Coronary artery (tissue), 2 donors: ENCODE measurements at regions not wholly inside any gene's neighbourhood (a gene's known extent, or its start where the extent isn't known, plus 50 kb on each side); places are given as distances from the start of the nearest gene placed in this dataset.

Source experiments
- DNase-seq: peaks from one replicate; pipeline ENCODE4 v3.0.0-alpha.2; 2017; ENCODE audit warnings: low spot score
- H3K27ac ChIP-seq, 2 donors: fragments of 200-600 bp; sonication (generic); one replicate each; pipeline ENCODE4 v1.5.1; 2016 to 2019
- H3K4me3 ChIP-seq: fragments of 200-600 bp; sonication (generic); 2 replicates; pipeline ENCODE4 v1.5.1; 2016; ENCODE audit warnings: mild to moderate bottlenecking, moderate library complexity
- TF ChIP-seq, protein P1 (sequence below): fragments of 200-600 bp; sonication (generic); IDR thresholded peaks from one replicate; pipeline ENCODE4 v1.5.1; 2019; ENCODE audit warnings: antibody characterized with exemption

DNA sequence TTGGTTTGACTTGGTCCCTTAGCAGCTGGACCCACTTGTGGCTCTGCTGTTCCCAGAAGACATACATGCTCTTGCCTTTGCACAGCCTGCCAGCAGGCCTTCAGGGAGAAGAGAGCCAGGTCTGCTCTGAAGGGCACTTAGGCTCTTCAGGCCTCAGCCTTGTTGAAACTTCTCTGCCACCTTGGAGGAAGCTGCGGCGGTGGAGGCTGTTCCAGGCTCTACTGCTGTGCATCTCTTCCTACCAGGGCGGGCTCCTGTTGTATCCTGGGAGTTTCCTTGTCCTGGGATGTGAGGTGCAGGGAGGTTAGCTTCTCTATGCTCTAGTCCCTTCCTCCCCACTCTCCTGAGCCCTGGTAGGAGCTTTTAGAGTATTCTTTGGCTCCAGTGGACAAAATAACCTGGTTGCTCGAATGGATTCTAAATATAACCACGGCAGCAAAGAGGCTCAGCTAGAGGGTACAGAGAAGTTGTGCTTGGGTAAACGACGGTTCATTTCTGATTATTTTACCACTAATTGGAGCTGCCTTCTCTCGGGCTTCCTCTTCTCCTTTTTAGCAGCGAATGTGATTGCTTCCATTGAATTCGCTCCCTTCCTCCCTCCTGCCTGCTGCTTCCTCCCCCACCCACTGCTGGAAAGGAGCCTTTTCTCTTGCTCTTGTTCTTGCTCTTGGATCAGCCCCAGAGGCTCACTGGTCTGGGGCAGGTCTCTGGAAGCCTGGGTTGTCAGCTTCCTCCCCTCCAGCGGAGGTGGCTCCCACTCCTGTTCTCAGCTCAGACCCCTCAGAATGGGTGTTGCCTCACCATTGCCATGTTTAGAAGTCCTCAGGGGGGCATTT, 126.6 kb upstream of the CACNA1E start:
- Histone ChIP-seq H3K4me3 (no peak overlapping the region), H3K27ac (no peak overlapping the region)
- DNase-seq = peak; percentile 64
- TF ChIP-seq, protein P1, sequence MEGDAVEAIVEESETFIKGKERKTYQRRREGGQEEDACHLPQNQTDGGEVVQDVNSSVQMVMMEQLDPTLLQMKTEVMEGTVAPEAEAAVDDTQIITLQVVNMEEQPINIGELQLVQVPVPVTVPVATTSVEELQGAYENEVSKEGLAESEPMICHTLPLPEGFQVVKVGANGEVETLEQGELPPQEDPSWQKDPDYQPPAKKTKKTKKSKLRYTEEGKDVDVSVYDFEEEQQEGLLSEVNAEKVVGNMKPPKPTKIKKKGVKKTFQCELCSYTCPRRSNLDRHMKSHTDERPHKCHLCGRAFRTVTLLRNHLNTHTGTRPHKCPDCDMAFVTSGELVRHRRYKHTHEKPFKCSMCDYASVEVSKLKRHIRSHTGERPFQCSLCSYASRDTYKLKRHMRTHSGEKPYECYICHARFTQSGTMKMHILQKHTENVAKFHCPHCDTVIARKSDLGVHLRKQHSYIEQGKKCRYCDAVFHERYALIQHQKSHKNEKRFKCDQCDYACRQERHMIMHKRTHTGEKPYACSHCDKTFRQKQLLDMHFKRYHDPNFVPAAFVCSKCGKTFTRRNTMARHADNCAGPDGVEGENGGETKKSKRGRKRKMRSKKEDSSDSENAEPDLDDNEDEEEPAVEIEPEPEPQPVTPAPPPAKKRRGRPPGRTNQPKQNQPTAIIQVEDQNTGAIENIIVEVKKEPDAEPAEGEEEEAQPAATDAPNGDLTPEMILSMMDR = no peak

GRCh38 chr1:181359012-181359411, 124.3 kb upstream of the CACNA1E start:
- no peak overlapping the region for H3K4me3 ChIP-seq
- DNase-seq = no peak
- H3K27ac ChIP-seq = no peak overlapping the region
- TF ChIP-seq, protein P1 = no peak

- H3K4me3 ChIP-seq = no peak overlapping the region
- TF ChIP-seq, protein P1 = no peak
- no peak for DNase-seq
- no peak overlapping the region for H3K27ac ChIP-seq
These were observed 118.5 kb upstream of the CACNA1E start for GRCh38 chr1:181364801-181365200.

DNA sequence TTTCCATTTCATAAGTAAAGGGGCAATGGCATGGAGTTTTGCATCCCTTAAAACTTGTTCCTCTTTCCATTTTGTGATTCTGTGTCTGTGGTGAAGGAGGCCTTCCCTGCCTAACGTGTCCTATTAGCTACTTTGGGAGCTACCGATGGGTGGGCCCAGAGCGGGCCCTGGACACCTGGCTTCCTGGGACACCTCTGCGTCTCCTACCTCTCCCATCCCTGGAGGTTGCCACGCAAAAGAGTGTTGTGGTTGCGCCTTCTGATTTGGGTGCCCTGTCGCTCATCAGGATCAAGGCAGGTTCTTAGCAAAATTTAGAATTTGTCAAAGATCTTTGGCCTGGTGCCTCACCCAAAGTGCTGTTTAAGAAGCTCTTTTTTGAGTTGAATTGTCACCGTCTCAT, 116.4 kb upstream of the CACNA1E start:
- no peak for DNase-seq
- TF ChIP-seq, protein P1 = no peak

GRCh38 chr1:181369416-181369815, 113.9 kb upstream of the CACNA1E start:
- no peak for DNase-seq
- Histone ChIP-seq H3K4me3 (no peak overlapping the region), H3K27ac (no peak overlapping the region)
- TF ChIP-seq, protein P1 = no peak

More for the DNA sequence above, 116.4 kb upstream of the CACNA1E start:
- Histone ChIP-seq H3K4me3 (no peak overlapping the region), H3K27ac (no peak overlapping the region)

DNA sequence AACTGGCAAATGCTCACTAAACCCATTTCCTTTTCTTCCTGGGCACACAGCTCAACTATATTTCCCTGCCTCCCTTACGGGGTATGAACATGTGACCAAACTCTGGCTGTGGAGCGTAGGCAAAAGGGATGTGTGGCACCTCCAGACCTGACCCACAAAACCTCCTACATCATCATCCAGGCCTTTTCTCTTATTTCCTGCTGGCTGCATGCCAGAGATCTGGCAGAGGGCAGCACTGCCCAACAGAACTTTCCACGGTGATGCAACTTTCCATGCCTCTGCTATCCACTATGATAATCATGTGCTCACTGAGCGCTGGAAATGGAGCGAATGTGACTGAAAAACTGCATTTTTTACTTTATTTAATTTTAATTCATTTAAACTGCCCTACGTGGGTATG, 99.6 kb upstream of the CACNA1E start:
- no peak for DNase-seq
- H3K4me3 ChIP-seq = no peak overlapping the region
- no peak overlapping the region for H3K27ac ChIP-seq
- TF ChIP-seq, protein P1 = no peak

DNA sequence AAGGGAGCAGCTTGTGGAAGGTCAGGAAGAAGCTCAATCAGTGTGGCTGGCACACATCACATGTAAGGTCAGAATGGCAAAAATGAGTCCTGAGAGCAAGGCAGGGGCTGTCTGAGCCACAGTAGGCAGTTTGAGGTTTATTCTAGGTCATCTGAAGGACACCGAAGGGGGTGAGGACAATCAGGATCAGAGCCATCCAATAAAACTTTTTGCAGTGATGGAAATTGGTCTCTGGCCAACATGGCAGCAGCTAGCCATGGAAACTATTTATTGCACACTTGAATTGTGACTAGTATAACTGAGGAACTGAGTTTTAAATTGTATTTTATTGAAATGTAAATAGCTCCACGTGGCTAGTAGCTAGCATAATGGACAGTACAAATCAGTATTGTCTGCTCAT, 97.0 kb upstream of the CACNA1E start:
- no peak for DNase-seq
- no peak overlapping the region for H3K4me3 ChIP-seq
- TF ChIP-seq, protein P1 = no peak
- H3K27ac ChIP-seq = no peak overlapping the region
